SH-SY5Y (cell line): ENCODE measurements at regions not wholly inside any gene's neighbourhood (a gene's known extent, or its start where the extent isn't known, plus 50 kb on each side); places are given as distances from the start of the nearest gene placed in this dataset.

Source experiments
- GATA2 ChIP-seq: IDR thresholded peaks from 2 replicates; pipeline ENCODE4 v1.6.1; 2011; ENCODE audit warnings: mild to moderate bottlenecking, low read depth, low read length
- GATA3 ChIP-seq: IDR thresholded peaks from 2 replicates; pipeline ENCODE4 v1.6.1; 2011; ENCODE audit warnings: low read depth, mild to moderate bottlenecking, low read length, moderate library complexity

- TF ChIP-seq GATA2 (no peak), GATA3 (no peak)
These were observed 74.0 kb upstream of the SLC6A6 start for GRCh38 chr3:14328422-14328821.
